Chondrocyte (in vitro differentiated cells): ENCODE measurements at regions not wholly inside any gene's neighbourhood (a gene's known extent, or its start where the extent isn't known, plus 50 kb on each side); places are given as distances from the start of the nearest gene placed in this dataset.

ENCODE experiments used
- DNase-seq: peaks from one replicate; pipeline ENCODE4 v3.0.0; 2021; ENCODE audit warnings: mixed read lengths, low spot score
- H3K27ac Mint-ChIP-seq: one replicate; pipeline ENCODE4 v1.8.0; 2021; ENCODE audit warnings: mild to moderate bottlenecking, moderate library complexity, mixed read lengths; ENCODE audit not compliant: unreplicated experiment
- H3K27me3 Mint-ChIP-seq: 2 replicates; pipeline ENCODE4 v1.8.0; 2021; ENCODE audit warnings: low read depth, mixed read lengths
- H3K36me3 Mint-ChIP-seq: 2 replicates; pipeline ENCODE4 v1.8.0; 2021; ENCODE audit warnings: low read depth, mixed read lengths
- H3K4me1 Mint-ChIP-seq: 2 replicates; pipeline ENCODE4 v1.8.0; 2021; ENCODE audit warnings: low read depth, mild to moderate bottlenecking, mixed read lengths
- H3K4me3 Mint-ChIP-seq: one replicate; pipeline ENCODE4 v1.8.0; 2021; ENCODE audit warnings: mild to moderate bottlenecking, moderate library complexity, mixed read lengths; ENCODE audit not compliant: unreplicated experiment
- H3K9me3 Mint-ChIP-seq: 2 replicates; pipeline ENCODE4 v1.8.0; 2021; ENCODE audit warnings: low read depth, mixed read lengths
- CTCF ChIP-seq: fragments of 200-600 bp; sonication (generic); IDR thresholded peaks from 2 replicates; pipeline ENCODE4 v1.5.0; 2021; ENCODE audit warnings: antibody characterized with exemption, mild to moderate bottlenecking, moderate library complexity

- no peaks in the 10 kb centered on the region for H3K4me1 Mint-ChIP-seq
- H3K9me3 Mint-ChIP-seq = peaks cover 3% of the 10 kb centered on the region
- TF ChIP-seq CTCF = no peak
- H3K36me3 Mint-ChIP-seq = no peaks in the 10 kb centered on the region
- H3K27ac Mint-ChIP-seq = no peak overlapping the region
- peaks cover 1% of the 10 kb centered on the region for H3K27me3 Mint-ChIP-seq
- no peak for DNase-seq
- no peak overlapping the region for H3K4me3 Mint-ChIP-seq
These were observed 1002.6 kb downstream of the GALC start for GRCh38 chr14:86990396-86990795.

- no peak for DNase-seq
- H3K27me3 Mint-ChIP-seq = peaks cover 2% of the 10 kb centered on the region
- no peaks in the 10 kb centered on the region for H3K4me1 Mint-ChIP-seq
- peaks cover 3% of the 10 kb centered on the region for H3K9me3 Mint-ChIP-seq
- H3K36me3 Mint-ChIP-seq = no peaks in the 10 kb centered on the region
- H3K27ac Mint-ChIP-seq = no peak overlapping the region
- H3K4me3 Mint-ChIP-seq = no peak overlapping the region
- no peak for TF ChIP-seq CTCF
These were observed 1003.7 kb downstream of the GALC start for GRCh38 chr14:86989285-86989684.

GRCh38 chr14:86987966-86988365 is 1005.0 kb downstream of the GALC start:
- Mint-ChIP-seq H3K27ac (no peak overlapping the region), H3K4me3 (no peak overlapping the region), H3K4me1 (no peaks in the 10 kb centered on the region), H3K36me3 (no peaks in the 10 kb centered on the region), H3K9me3 (peaks cover 3% of the 10 kb centered on the region), H3K27me3 (peaks cover 2% of the 10 kb centered on the region)
- TF ChIP-seq CTCF = no peak
- DNase-seq = no peak

GRCh38 chr14:86973177-86973576 is 1019.8 kb downstream of the GALC start:
- Mint-ChIP-seq H3K27me3 (no peaks in the 10 kb centered on the region), H3K36me3 (peaks cover 7% of the 10 kb centered on the region), H3K9me3 (peaks cover 40% of the 10 kb centered on the region), H3K27ac (no peak overlapping the region), H3K4me3 (no peak overlapping the region), H3K4me1 (no peaks in the 10 kb centered on the region)
- no peak for TF ChIP-seq CTCF
- DNase-seq = no peak

- H3K36me3 Mint-ChIP-seq = peaks cover 6% of the 10 kb centered on the region
- H3K27me3 Mint-ChIP-seq = no peaks in the 10 kb centered on the region
- H3K4me1 Mint-ChIP-seq = no peaks in the 10 kb centered on the region
- H3K9me3 Mint-ChIP-seq = peaks cover 30% of the 10 kb centered on the region
- no peak for TF ChIP-seq CTCF
- H3K27ac Mint-ChIP-seq = no peak overlapping the region
- no peak for DNase-seq
- H3K4me3 Mint-ChIP-seq = no peak overlapping the region
These were observed 1021.7 kb downstream of the GALC start for GRCh38 chr14:86971292-86971691.
